ENCODE measurements at regions not wholly inside any gene's neighbourhood (a gene's known extent, or its start where the extent isn't known, plus 50 kb on each side); places are given as distances from the start of the nearest gene placed in this dataset.
"Not testable (repeated sequence)": the region's sequence is repeated elsewhere in the genome, so short reads cannot be mapped to it uniquely, and the experiment has no call there.

- DNase-seq = no peak
Observed at GRCh38 chr16:14002416-14002990, 68.6 kb upstream of the MRTFB start.

- DNase-seq = peak; percentile 38
Observed at GRCh38 chr16:14003074-14003570, 68.0 kb upstream of the MRTFB start.

- DNase-seq = no peak
Observed at GRCh38 chr16:14004031-14004728, 66.9 kb upstream of the MRTFB start.

GRCh38 chr16:14004729-14005315 is 66.3 kb upstream of the MRTFB start:
- peak; percentile 12 for DNase-seq

GRCh38 chr16:14005335-14005734 is 65.8 kb upstream of the MRTFB start:
- DNase-seq = no peak

GRCh38 chr16:14007450-14007849 is 63.7 kb upstream of the MRTFB start:
- peak; percentile 61 for DNase-seq

GRCh38 chr16:14011001-14011400 is 60.1 kb upstream of the MRTFB start:
- no peak for DNase-seq

GRCh38 chr16:14011846-14012245 is 59.3 kb upstream of the MRTFB start:
- no peak for DNase-seq

GRCh38 chr16:14013145-14013570 is 58.0 kb upstream of the MRTFB start:
- no peak for DNase-seq

GRCh38 chr16:14013571-14014283 is 57.4 kb upstream of the MRTFB start:
- peak; percentile 21 for DNase-seq

- DNase-seq = no peak
Observed at GRCh38 chr16:14014284-14014625, 56.9 kb upstream of the MRTFB start.

- DNase-seq = peak; percentile 11
Observed at GRCh38 chr16:14015033-14015432, 56.1 kb upstream of the MRTFB start.

- DNase-seq = peak; percentile 7
Observed at GRCh38 chr16:14015461-14015860, 55.7 kb upstream of the MRTFB start.

GRCh38 chr16:14015948-14016347 is 55.2 kb upstream of the MRTFB start:
- DNase-seq = peak; percentile 87

GRCh38 chr16:14016362-14016761 is 54.8 kb upstream of the MRTFB start:
- DNase-seq = not testable (repeated sequence)

GRCh38 chr16:14017886-14018285 is 53.2 kb upstream of the MRTFB start:
- DNase-seq = peak; percentile 12

GRCh38 chr16:14018851-14019250 is 52.3 kb upstream of the MRTFB start:
- DNase-seq = peak; percentile 51

- DNase-seq = no peak
Observed at GRCh38 chr16:14020141-14020540, 51.0 kb upstream of the MRTFB start.
